GM12892 (cell line): ENCODE measurements at regions not wholly inside any gene's neighbourhood (a gene's known extent, or its start where the extent isn't known, plus 50 kb on each side); places are given as distances from the start of the nearest gene placed in this dataset.

Source experiments
- POLR2AphosphoS5 ChIP-seq: IDR thresholded peaks from 2 replicates; pipeline ENCODE4 v1.6.1; 2011; ENCODE audit warnings: low read depth, low read length, control low read depth
- TAF1 ChIP-seq: IDR thresholded peaks from 2 replicates; pipeline ENCODE4 v1.6.1; 2011; ENCODE audit warnings: low read depth, mild to moderate bottlenecking, control low read depth, low read length, borderline replicate concordance

DNA sequence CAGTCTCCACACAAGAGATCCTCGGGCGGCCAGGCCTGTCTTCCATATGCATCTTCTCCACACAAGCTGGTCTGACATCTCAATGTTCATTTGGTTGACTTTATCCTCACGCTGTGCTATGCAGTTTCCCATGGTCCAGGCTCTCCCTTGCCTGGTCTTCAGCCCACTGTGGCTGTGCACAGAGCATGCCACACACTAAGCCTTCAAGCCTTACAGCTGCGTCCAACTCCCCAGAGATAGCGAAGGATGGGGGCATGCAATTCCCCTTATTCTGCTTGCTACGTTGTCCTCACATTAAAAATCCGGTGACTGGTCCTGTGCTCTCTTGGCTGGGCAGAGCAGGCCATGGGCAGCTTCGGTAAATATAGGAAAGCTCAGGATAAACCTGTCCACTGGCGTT is 188.7 kb upstream of the TCERG1L start:
- TF ChIP-seq TAF1: no peak
- TF ChIP-seq POLR2AphosphoS5: no peak
